GM13977 (cell line): ENCODE measurements at regions not wholly inside any gene's neighbourhood (a gene's known extent, or its start where the extent isn't known, plus 50 kb on each side); places are given as distances from the start of the nearest gene placed in this dataset.
"Not testable (repeated sequence)": the region's sequence is repeated elsewhere in the genome, so short reads cannot be mapped to it uniquely, and the experiment has no call there.

Experiments used
- DNase-seq: peaks from one replicate; pipeline ENCODE4 v3.0.0; 2012; ENCODE audit warnings: low spot score
- in situ Hi-C: fragments of 300-500 bp; cut with MboI; formaldehyde crosslinking; loops from one replicate; pipeline ENCODE4 v1.12.0; 2022; ENCODE audit warnings: low sequenced_read_pairs, low pct_unique_long_range_greater_than_20kb, mixed read lengths, inconsistent platforms; ENCODE audit not compliant: unreplicated experiment
- TF ChIP-seq, protein P1 (sequence below): IDR thresholded peaks from 2 replicates; pipeline ENCODE4 v1.5.1; 2012; ENCODE audit warnings: mild to moderate bottlenecking, control low read depth; ENCODE audit not compliant: insufficient read depth; ENCODE audit errors: extremely low read depth, missing control alignments

DNA sequence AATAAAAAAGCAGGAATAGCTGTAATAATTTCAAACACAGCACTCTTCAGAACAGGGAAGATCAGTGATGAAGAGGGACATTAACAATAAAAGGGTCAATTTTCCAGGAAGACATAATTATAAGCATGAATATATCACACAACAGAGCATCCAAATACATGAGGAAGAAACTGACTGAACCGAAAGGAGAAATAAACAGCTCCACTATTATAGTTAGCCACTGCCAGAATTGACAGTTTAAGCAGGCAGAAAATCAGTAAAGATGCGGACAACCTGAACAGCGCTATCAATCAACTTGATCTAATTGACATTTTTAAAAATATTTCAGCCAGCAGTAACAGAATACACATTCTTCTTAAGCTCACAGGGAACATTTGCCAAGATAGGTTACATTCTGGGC, 89.1 kb downstream of the MED10 start:
- no peak for DNase-seq
- TF ChIP-seq, protein P1, sequence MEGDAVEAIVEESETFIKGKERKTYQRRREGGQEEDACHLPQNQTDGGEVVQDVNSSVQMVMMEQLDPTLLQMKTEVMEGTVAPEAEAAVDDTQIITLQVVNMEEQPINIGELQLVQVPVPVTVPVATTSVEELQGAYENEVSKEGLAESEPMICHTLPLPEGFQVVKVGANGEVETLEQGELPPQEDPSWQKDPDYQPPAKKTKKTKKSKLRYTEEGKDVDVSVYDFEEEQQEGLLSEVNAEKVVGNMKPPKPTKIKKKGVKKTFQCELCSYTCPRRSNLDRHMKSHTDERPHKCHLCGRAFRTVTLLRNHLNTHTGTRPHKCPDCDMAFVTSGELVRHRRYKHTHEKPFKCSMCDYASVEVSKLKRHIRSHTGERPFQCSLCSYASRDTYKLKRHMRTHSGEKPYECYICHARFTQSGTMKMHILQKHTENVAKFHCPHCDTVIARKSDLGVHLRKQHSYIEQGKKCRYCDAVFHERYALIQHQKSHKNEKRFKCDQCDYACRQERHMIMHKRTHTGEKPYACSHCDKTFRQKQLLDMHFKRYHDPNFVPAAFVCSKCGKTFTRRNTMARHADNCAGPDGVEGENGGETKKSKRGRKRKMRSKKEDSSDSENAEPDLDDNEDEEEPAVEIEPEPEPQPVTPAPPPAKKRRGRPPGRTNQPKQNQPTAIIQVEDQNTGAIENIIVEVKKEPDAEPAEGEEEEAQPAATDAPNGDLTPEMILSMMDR, result no peak
- in situ Hi-C loops, result no loop called here

DNA sequence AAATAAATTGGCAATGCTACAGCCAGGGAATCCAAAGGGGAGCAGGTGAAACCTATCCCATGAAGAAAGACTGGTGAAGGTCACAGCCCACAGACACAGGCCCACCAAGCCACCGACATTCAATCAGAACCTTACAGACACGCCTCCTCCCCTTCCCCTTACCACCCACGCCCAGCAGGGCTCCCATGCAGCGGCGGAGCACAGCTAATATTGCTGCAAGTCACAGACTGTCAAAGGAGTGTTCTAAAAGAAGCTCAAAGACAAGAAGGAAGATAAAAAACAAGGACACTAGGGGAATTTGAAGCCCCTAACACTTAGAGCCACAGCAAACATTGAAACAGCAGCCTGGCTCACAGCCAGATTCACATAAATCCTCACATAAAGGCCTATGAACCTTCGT, 91.2 kb downstream of the MED10 start:
- TF ChIP-seq, protein P1, result no peak
- in situ Hi-C loops, result no loop called here
- no peak for DNase-seq

DNA sequence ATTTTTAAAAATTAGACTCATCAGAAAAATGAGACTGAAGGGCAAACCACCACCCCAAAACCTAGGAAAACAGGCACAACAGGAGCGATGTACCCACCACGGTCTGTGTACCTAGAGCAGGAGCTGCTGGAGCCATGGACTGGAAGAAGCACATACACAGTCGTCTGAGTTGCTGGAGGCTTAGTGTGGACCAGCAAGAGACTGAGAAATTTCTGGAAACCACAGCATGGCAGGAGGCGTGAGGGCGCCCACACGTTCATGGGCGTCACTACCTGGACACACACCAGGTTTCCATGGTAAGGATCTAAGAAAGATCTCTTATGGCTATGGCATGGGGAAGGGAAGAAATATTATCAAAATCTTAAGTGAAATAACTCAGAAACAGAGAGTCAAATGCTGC, 91.9 kb downstream of the MED10 start:
- no peak for DNase-seq
- in situ Hi-C loops, result no loop called here
- TF ChIP-seq, protein P1, result no peak

DNA sequence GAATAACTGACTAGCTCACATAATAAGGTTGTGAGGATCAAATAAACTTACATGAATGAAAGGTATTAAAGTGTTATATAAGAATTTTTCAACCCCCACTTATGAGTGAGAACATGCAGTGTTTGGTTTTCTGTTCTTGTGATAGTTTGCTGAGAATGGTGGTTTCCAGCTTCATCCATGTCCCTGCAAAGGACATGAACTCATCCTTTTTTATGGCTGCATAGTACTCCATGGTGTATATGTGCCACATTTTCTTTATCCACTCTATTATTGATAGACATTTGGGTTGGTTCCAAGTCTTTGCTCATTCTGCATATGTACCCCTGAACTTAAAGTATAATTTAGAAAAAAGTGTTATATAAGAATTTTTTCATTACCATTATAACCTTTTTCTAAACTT, 93.9 kb downstream of the MED10 start:
- DNase-seq, in situ Hi-C loops: not testable (repeated sequence)

DNA sequence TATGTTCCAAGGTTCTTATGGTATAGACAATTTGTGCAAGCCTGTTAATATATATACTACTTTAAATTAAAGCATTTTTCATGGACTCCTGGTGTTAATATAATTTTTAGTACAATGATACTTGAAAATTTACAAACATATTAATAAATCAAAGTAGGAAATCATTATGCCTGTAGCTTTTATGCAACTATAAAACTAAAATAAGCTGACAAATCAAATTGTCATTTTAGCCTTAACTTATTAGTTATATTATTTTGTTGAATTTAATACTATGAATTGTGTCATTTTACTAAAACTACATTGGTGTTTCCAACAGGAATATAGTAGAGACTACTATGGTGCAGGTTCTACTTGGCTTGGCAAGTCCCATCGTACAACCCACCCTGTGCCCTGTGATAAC, 96.0 kb downstream of the MED10 start:
- DNase-seq, result no peak
- in situ Hi-C loops, result no loop called here
- TF ChIP-seq, protein P1, result no peak

DNA sequence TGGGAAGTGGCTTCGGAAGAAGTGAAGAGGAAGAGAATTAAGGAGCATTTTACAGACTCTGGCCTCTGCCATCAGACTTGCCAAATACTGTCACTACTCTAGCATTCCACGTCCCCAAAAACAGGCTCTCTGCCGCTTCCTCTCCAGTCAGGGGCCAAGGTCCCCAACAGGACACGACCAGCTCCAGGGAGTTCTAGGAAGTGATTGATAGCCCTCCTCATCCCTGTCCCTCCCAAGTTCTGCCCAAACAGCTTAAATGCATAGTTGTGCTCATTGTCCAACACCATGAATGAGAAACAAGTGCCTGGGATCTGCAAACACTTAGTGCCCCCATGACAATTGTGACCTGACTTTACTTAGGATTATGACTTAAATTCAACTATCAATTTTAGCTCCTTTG, 96.5 kb downstream of the MED10 start:
- in situ Hi-C loops, result no loop called here
- no peak for DNase-seq
- TF ChIP-seq, protein P1, result no peak

DNA sequence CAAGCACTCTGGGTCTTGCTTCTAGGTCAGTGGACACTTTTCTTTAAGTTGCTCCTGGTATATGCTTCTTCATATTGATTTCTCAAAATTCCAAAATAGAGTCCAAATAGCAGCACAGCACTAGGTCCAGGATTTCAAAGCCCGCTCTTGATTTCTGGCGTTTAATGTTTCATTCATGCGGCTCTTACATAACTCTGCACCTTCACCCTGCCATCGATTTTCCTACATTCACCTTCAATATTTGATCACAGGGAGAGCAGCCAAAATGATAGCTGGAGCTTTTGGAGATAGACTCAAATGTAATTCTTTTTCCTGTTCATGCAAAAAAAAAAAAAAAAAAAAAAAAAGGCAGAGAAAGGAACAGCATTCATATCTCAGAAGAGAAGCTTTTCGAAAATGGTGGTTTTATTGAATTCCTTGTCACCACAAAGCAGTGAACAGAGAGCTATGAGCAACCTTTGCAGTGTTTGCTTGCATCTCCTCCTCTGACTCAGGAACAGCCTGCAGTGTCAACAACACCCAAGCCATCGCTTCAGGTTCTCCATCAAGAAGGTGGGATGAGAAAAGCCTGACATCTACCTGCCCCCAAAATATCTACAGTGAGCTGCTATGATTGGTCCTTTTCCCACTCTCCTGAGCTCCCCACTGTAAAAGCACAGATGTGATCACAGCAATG, 97.8 kb downstream of the MED10 start:
- DNase-seq, result no peak
- in situ Hi-C loops, result no loop called here
- TF ChIP-seq, protein P1, result no peak
